Tibial nerve (tissue), 4 donors: ENCODE measurements at regions not wholly inside any gene's neighbourhood (a gene's known extent, or its start where the extent isn't known, plus 50 kb on each side); places are given as distances from the start of the nearest gene placed in this dataset.

ENCODE experiments used
- DNase-seq, 2 donors: peaks; one replicate each; pipeline ENCODE4 v3.0.0-alpha.2; 2019; ENCODE audit warnings: low spot score in 2 of 2
- H3K27ac ChIP-seq, 4 donors: fragments of 200-600 bp; sonication (generic) in 3 of 4; one replicate each; pipeline ENCODE4 v1.5.1; 2017 to 2019; ENCODE audit warnings: mild to moderate bottlenecking in 1 of 4
- H3K27me3 ChIP-seq, 2 donors: fragments of 200-600 bp; sonication (generic) in 1 of 2; one replicate each; pipeline versions ENCODE4 v1.5.1 to v1.6.0; 2017 to 2019
- H3K36me3 ChIP-seq, 3 donors: fragments of 200-600 bp; sonication (generic); one replicate each; pipeline ENCODE4 v1.5.1; 2018 to 2019
- H3K4me1 ChIP-seq, 4 donors: fragments of 200-600 bp; sonication (generic) in 3 of 4; one replicate each; pipeline ENCODE4 v1.5.1; 2017 to 2019
- H3K4me3 ChIP-seq, 4 donors: fragments of 200-600 bp; sonication (generic) in 3 of 4; one replicate each; pipeline ENCODE4 v1.5.1; 2017 to 2019; ENCODE audit warnings: mild to moderate bottlenecking in 1 of 4, moderate library complexity in 1 of 4
- H3K9me3 ChIP-seq, 4 donors: fragments of 200-600 bp; sonication (generic) in 3 of 4; one replicate each; pipeline ENCODE4 v1.5.1; 2017 to 2019
- EP300 ChIP-seq, 2 donors: sonication (generic); formaldehyde crosslinking; IDR thresholded peaks; one replicate each; pipeline ENCODE4 v1.6.1; 2017; ENCODE audit warnings: antibody characterized with exemption in 2 of 2, mild to moderate bottlenecking in 1 of 2
- POLR2A ChIP-seq, 2 donors: fragments of 450-650 bp; IDR thresholded peaks; one replicate each; pipeline ENCODE4 v1.6.1; 2017; ENCODE audit warnings: antibody characterized with exemption in 2 of 2, mild to moderate bottlenecking in 2 of 2, moderate library complexity in 2 of 2
- WGBS, 2 donors: methylation state at CpG; one replicate each; pipeline ENCODE4 v1.1.5; 2018; 5-methylcytosine and 5-hydroxymethylcytosine counted together
- TF ChIP-seq, protein P1 (sequence below), 5 experiments: fragments of 200-600 bp in 3 of 5; fragments of 450-650 bp in 2 of 5; sonication (generic) in 3 of 5; IDR thresholded peaks; one replicate each; pipeline ENCODE4 v1.5.1; 2016 to 2019; ENCODE audit warnings: antibody characterized with exemption in 5 of 5, mild to moderate bottlenecking in 3 of 5, moderate library complexity in 2 of 5

DNA sequence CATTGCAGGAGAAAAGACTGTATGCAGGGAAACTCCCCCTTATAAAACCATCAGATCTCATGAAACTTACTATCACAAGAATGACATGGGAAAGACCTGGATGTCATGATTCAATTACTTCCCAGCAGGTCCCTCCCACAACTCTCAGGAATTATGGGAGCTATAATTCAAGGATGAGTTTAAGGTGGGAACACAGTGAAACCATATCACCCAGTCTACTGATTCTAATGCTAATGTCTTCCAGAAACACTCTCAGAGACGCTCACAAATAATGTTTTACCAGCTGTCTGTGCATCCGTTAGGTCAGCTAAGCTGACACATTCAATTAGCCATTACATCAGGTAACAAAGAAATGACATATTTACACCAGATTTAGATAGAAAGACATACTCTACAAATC, 637.9 kb downstream of the NLGN4Y start:
- WGBS, 2 donors: 69% methylated on average over 2 of the region's 2 CpGs; no CpG with 5 or more reads in 1 of the 2 donors
- Histone ChIP-seq H3K4me3 (no peak overlapping the region), H3K4me1 (no peaks in the 10 kb centered on the region), H3K9me3 (no peaks in the 10 kb centered on the region), H3K27me3 (no peaks in the 10 kb centered on the region), H3K36me3 (no peaks in the 10 kb centered on the region), H3K27ac (no peak overlapping the region)
- TF ChIP-seq, protein P1, sequence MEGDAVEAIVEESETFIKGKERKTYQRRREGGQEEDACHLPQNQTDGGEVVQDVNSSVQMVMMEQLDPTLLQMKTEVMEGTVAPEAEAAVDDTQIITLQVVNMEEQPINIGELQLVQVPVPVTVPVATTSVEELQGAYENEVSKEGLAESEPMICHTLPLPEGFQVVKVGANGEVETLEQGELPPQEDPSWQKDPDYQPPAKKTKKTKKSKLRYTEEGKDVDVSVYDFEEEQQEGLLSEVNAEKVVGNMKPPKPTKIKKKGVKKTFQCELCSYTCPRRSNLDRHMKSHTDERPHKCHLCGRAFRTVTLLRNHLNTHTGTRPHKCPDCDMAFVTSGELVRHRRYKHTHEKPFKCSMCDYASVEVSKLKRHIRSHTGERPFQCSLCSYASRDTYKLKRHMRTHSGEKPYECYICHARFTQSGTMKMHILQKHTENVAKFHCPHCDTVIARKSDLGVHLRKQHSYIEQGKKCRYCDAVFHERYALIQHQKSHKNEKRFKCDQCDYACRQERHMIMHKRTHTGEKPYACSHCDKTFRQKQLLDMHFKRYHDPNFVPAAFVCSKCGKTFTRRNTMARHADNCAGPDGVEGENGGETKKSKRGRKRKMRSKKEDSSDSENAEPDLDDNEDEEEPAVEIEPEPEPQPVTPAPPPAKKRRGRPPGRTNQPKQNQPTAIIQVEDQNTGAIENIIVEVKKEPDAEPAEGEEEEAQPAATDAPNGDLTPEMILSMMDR (IDR thresholded peaks at IDR 0.05): no peak
- TF ChIP-seq POLR2A (IDR thresholded peaks at IDR 0.05): no peak
- TF ChIP-seq EP300 (IDR thresholded peaks at IDR 0.05): no peak
- DNase-seq: no peak

- Histone ChIP-seq H3K9me3 (no peaks in the 10 kb centered on the region), H3K4me1 (no peaks in the 10 kb centered on the region), H3K36me3 (no peaks in the 10 kb centered on the region), H3K27me3 (no peaks in the 10 kb centered on the region), H3K4me3 (no peak overlapping the region), H3K27ac (no peak overlapping the region)
- TF ChIP-seq, protein P1 (IDR thresholded peaks at IDR 0.05): no peak
- no peak for TF ChIP-seq EP300 (IDR thresholded peaks at IDR 0.05)
- no peak for TF ChIP-seq POLR2A (IDR thresholded peaks at IDR 0.05)
- 54% methylated on average over 2 of the region's 2 CpGs; no CpG with 5 or more reads in 1 of the 2 donors for WGBS, 2 donors
- no peak for DNase-seq
These were observed 655.6 kb downstream of the NLGN4Y start for GRCh38 chrY:15179890-15180289.

GRCh38 chrY:15229056-15229455, 704.7 kb downstream of the NLGN4Y start:
- TF ChIP-seq EP300 (IDR thresholded peaks at IDR 0.05): no peak
- TF ChIP-seq, protein P1 (IDR thresholded peaks at IDR 0.05): no peak
- no peak overlapping the region for H3K27ac ChIP-seq
- H3K4me1 ChIP-seq: no peaks in the 10 kb centered on the region
- H3K27me3 ChIP-seq: no peaks in the 10 kb centered on the region
- DNase-seq: no peak
- no peaks in the 10 kb centered on the region for H3K36me3 ChIP-seq
- H3K9me3 ChIP-seq: no peaks in the 10 kb centered on the region
- WGBS, 2 donors: 34% methylated on average over 2 of the region's 2 CpGs; no CpG with 5 or more reads in 1 of the 2 donors
- no peak overlapping the region for H3K4me3 ChIP-seq

DNA sequence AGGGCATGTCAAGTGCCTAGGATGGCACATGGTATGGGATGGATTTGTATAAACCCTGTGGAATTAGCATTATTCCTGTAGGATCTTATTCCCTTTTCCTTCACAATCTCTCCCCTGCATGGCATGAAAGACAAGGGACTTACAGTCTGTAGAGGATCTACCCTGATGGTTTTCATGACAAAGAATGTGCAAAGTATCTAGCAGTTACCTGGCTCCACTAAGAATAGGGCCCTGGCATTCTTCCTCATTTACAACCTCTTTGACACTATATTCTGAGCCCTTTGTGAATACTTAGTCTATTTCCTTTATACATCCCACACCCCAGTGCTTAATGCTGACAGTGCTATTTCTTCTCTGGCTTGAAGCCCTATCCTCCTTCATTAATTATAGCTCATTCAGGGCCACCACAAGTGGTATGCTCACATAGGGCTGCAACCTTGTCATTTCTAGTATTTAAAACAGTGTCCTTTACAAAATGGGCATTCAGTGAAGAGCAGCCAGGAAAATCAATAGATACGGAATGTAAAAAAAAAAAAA, 715.3 kb downstream of the NLGN4Y start:
- no peaks in the 10 kb centered on the region for H3K9me3 ChIP-seq
- WGBS, 2 donors: 80% methylated on average over 1 of the region's 1 CpG; no CpG with 5 or more reads in 1 of the 2 donors
- DNase-seq: no peak
- no peaks in the 10 kb centered on the region for H3K36me3 ChIP-seq
- TF ChIP-seq EP300 (IDR thresholded peaks at IDR 0.05) (no peak), POLR2A (IDR thresholded peaks at IDR 0.05) (no peak)
- TF ChIP-seq, protein P1 (IDR thresholded peaks at IDR 0.05): no peak
- no peaks in the 10 kb centered on the region for H3K4me1 ChIP-seq
- no peak overlapping the region for H3K27ac ChIP-seq
- H3K27me3 ChIP-seq: no peaks in the 10 kb centered on the region
- no peak overlapping the region for H3K4me3 ChIP-seq

GRCh38 chrY:15259286-15259685, 735.0 kb downstream of the NLGN4Y start:
- Histone ChIP-seq H3K27ac (no peak overlapping the region), H3K27me3 (no peaks in the 10 kb centered on the region), H3K9me3 (no peaks in the 10 kb centered on the region), H3K36me3 (no peaks in the 10 kb centered on the region), H3K4me1 (no peaks in the 10 kb centered on the region), H3K4me3 (no peak overlapping the region)
- 100% methylated on average over 3 of the region's 3 CpGs; no CpG with 5 or more reads in 1 of the 2 donors for WGBS, 2 donors
- TF ChIP-seq, protein P1 (IDR thresholded peaks at IDR 0.05): no peak
- TF ChIP-seq POLR2A (IDR thresholded peaks at IDR 0.05) (no peak), EP300 (IDR thresholded peaks at IDR 0.05) (no peak)
- DNase-seq: no peak
